Keratinocyte (primary cell): ENCODE measurements at regions not wholly inside any gene's neighbourhood (a gene's known extent, or its start where the extent isn't known, plus 50 kb on each side); places are given as distances from the start of the nearest gene placed in this dataset.

Experiments
- DNase-seq: peaks from one replicate; pipeline ENCODE4 v3.0.0-alpha.2; 2011; ENCODE audit warnings: low read depth, missing footprints, low spot score
- FAIRE-seq: peaks from 2 replicates; lab custom pipeline; 2011; peaks lifted over from hg19 to GRCh38; lab: Jason Lieb, UNC
- H2AFZ ChIP-seq: 2 replicates; pipeline ENCODE4 v1.6.0; 2012; ENCODE audit warnings: low read length, control low read depth, inconsistent platforms; ENCODE audit not compliant: control insufficient read depth
- H3K27ac ChIP-seq: 2 replicates; pipeline ENCODE4 v1.5.1; 2011; ENCODE audit warnings: low read length; ENCODE audit not compliant: control insufficient read depth, insufficient read depth
- H3K27me3 ChIP-seq: 3 replicates; pipeline ENCODE4 v1.6.0; 2011; ENCODE audit warnings: low read length; ENCODE audit not compliant: control insufficient read depth, insufficient read depth; ENCODE audit errors: extremely low read depth
- H3K36me3 ChIP-seq, 2 experiments: 2 replicates in 1 of 2; 3 replicates in 1 of 2; pipeline ENCODE4 v1.5.1; 2011; ENCODE audit warnings: low read length in 2 of 2, mild to moderate bottlenecking in 1 of 2; ENCODE audit not compliant: control insufficient read depth in 2 of 2, insufficient read depth in 2 of 2; ENCODE audit errors: extremely low read depth in 1 of 2
- H3K4me1 ChIP-seq: 3 replicates; pipeline ENCODE4 v1.5.1; 2011; ENCODE audit warnings: low read length; ENCODE audit not compliant: control insufficient read depth, insufficient read depth; ENCODE audit errors: extremely low read depth
- H3K4me2 ChIP-seq: 3 replicates; pipeline ENCODE4 v1.6.0; 2011; ENCODE audit warnings: low read depth, low read length; ENCODE audit not compliant: control insufficient read depth, insufficient read depth; ENCODE audit errors: extremely low read depth
- H3K4me3 ChIP-seq, 3 experiments: fragments of 200-600 bp in 1 of 3; sonication (generic) in 1 of 3; 2 replicates in 2 of 3; 3 replicates in 1 of 3; pipeline ENCODE4 v1.5.1; 2011 to 2016; ENCODE audit warnings: low read length in 3 of 3, mild to moderate bottlenecking in 3 of 3, control low read depth in 2 of 3, inconsistent platforms in 1 of 3, low read depth in 1 of 3, mixed read lengths in 1 of 3, mixed run types in 1 of 3, moderate library complexity in 1 of 3; ENCODE audit not compliant: control insufficient read depth in 2 of 3, insufficient read depth in 2 of 3; ENCODE audit errors: extremely low read depth in 1 of 3
- H3K79me2 ChIP-seq: 2 replicates; pipeline ENCODE4 v1.6.0; 2012; ENCODE audit warnings: low read length; ENCODE audit not compliant: control insufficient read depth, insufficient read depth
- H3K9ac ChIP-seq: 3 replicates; pipeline ENCODE4 v1.6.0; 2011; ENCODE audit warnings: low read length; ENCODE audit not compliant: control insufficient read depth, insufficient read depth; ENCODE audit errors: extremely low read depth
- H3K9me1 ChIP-seq: 3 replicates; pipeline ENCODE4 v1.6.0; 2011; ENCODE audit warnings: low read length; ENCODE audit not compliant: control insufficient read depth, insufficient read depth; ENCODE audit errors: extremely low read depth
- H3K9me3 ChIP-seq: 2 replicates; pipeline ENCODE4 v1.5.1; 2012; ENCODE audit warnings: low read depth, low read length; ENCODE audit not compliant: control insufficient read depth
- H4K20me1 ChIP-seq: 3 replicates; pipeline ENCODE4 v1.6.0; 2011; ENCODE audit warnings: low read length; ENCODE audit not compliant: control insufficient read depth, insufficient read depth; ENCODE audit errors: extremely low read depth
- EZH2 ChIP-seq: IDR thresholded peaks from one replicate; pipeline ENCODE4 v1.6.1; 2012; ENCODE audit warnings: inconsistent platforms, mild to moderate bottlenecking, low read length, moderate library complexity
- dilution Hi-C: fragments of 300-500 bp; cut with MboI; formaldehyde crosslinking; loops from one replicate; pipeline ENCODE4 v1.7.0; 2020; ENCODE audit warnings: low sequenced_read_pairs; ENCODE audit not compliant: extremely low pct_ligation_motif_present
- TF ChIP-seq, protein P1 (sequence below), 3 experiments: IDR thresholded peaks in 1 of 3; conservative IDR thresholded peaks in 1 of 3; optimal IDR thresholded peaks in 1 of 3; 2 replicates in 2 of 3; 3 replicates in 1 of 3; pipeline versions ENCODE3 to v1.5.1; 2011; ENCODE audit warnings: low read length in 3 of 3, mild to moderate bottlenecking in 3 of 3, moderate library complexity in 2 of 3, control low read depth in 1 of 3, inconsistent platforms in 1 of 3; ENCODE audit not compliant: insufficient read depth in 2 of 3; ENCODE audit errors: extremely low read depth in 1 of 3

- H3K4me3 ChIP-seq = no peak overlapping the region
- H3K79me2 ChIP-seq = no peaks in the 10 kb centered on the region
- H3K27ac ChIP-seq = no peak overlapping the region
- no peaks in the 10 kb centered on the region for H3K9me1 ChIP-seq
- no peaks in the 10 kb centered on the region for H4K20me1 ChIP-seq
- TF ChIP-seq, protein P1, sequence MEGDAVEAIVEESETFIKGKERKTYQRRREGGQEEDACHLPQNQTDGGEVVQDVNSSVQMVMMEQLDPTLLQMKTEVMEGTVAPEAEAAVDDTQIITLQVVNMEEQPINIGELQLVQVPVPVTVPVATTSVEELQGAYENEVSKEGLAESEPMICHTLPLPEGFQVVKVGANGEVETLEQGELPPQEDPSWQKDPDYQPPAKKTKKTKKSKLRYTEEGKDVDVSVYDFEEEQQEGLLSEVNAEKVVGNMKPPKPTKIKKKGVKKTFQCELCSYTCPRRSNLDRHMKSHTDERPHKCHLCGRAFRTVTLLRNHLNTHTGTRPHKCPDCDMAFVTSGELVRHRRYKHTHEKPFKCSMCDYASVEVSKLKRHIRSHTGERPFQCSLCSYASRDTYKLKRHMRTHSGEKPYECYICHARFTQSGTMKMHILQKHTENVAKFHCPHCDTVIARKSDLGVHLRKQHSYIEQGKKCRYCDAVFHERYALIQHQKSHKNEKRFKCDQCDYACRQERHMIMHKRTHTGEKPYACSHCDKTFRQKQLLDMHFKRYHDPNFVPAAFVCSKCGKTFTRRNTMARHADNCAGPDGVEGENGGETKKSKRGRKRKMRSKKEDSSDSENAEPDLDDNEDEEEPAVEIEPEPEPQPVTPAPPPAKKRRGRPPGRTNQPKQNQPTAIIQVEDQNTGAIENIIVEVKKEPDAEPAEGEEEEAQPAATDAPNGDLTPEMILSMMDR (optimal IDR thresholded peaks at IDR 0.05 in 1 of 3, IDR thresholded peaks at IDR 0.05 in 1 of 3, conservative IDR thresholded peaks at IDR 0.05 in 1 of 3; ENCODE audit: extremely low read depth in 1 of 3, insufficient read depth in 2 of 3, low read length in 3 of 3) = no peak
- TF ChIP-seq EZH2 = no peak
- peaks cover 29% of the 10 kb centered on the region for H3K27me3 ChIP-seq
- H3K36me3 ChIP-seq = no peaks in the 10 kb centered on the region
- FAIRE-seq (no peak), DNase-seq (no peak)
- H2AFZ ChIP-seq = no peak overlapping the region
- dilution Hi-C loops = no loop called here
- H3K4me2 ChIP-seq = no peak overlapping the region
- no peaks in the 10 kb centered on the region for H3K9me3 ChIP-seq
- H3K4me1 ChIP-seq = no peaks in the 10 kb centered on the region
- no peak overlapping the region for H3K9ac ChIP-seq
Observed at GRCh38 chr15:70215951-70216350, 118.2 kb upstream of the TLE3 start.

DNA sequence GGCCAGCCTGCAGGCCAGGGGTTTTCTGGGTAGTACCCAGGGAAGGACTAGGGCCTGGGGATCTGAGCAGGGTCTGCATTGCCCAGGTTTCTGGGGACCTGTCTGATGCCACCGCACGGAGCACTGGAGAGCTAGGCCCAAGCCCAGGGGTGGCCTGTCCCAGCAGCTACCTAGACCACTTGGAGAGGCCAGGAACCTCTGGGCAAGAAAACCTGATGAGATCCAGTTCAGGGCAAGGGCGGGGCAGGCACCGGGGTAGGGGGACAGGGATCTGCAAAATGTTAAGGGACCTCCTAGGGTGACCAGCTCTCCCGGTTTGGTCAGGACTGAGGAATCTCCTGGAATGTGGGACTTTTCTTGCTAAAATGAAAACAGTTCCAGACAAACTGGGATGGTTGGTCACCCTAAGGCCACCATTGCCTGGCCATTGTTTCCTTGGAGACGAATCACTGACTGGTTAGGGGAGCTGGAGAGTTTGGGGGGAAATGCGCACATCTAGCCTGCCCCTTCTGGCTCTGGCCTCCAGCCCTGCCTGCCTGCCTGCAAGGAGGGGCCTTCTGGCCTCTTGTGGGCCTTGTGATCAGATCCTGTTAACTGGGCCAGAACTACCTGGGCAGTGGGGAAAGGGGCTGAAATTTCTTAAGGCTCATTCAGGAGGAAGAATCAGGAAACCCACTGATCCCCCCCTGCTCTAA is 117.4 kb upstream of the TLE3 start:
- Histone ChIP-seq H3K4me1 (no peaks in the 10 kb centered on the region), H2AFZ (no peak overlapping the region), H3K79me2 (no peaks in the 10 kb centered on the region), H3K9me3 (no peaks in the 10 kb centered on the region), H4K20me1 (no peaks in the 10 kb centered on the region), H3K36me3 (no peaks in the 10 kb centered on the region), H3K4me2 (no peak overlapping the region), H3K27me3 (peaks cover 29% of the 10 kb centered on the region), H3K9ac (no peak overlapping the region), H3K4me3 (no peak overlapping the region), H3K9me1 (no peaks in the 10 kb centered on the region), H3K27ac (no peak overlapping the region)
- FAIRE-seq (no peak), DNase-seq (no peak)
- dilution Hi-C loops = no loop called here
- TF ChIP-seq, protein P1 (optimal IDR thresholded peaks at IDR 0.05 in 1 of 3, IDR thresholded peaks at IDR 0.05 in 1 of 3, conservative IDR thresholded peaks at IDR 0.05 in 1 of 3; ENCODE audit: extremely low read depth in 1 of 3, insufficient read depth in 2 of 3, low read length in 3 of 3) = no peak
- no peak for TF ChIP-seq EZH2
